PC-9 (cell line): ENCODE measurements at regions not wholly inside any gene's neighbourhood (a gene's known extent, or its start where the extent isn't known, plus 50 kb on each side); places are given as distances from the start of the nearest gene placed in this dataset.

Experiments used
- CTCF ChIP-seq: fragments of 200-600 bp; sonication (generic); conservative IDR thresholded peaks from 2 replicates; pipeline ENCODE4 v1.6.1; 2017; ENCODE audit warnings: mixed run types, antibody characterized with exemption, mild to moderate bottlenecking, moderate library complexity
- EZH2 ChIP-seq: fragments of 200-600 bp; sonication (generic); IDR thresholded peaks from 2 replicates; pipeline ENCODE4 v1.8.0; 2017; ENCODE audit warnings: antibody characterized with exemption, low read depth

DNA sequence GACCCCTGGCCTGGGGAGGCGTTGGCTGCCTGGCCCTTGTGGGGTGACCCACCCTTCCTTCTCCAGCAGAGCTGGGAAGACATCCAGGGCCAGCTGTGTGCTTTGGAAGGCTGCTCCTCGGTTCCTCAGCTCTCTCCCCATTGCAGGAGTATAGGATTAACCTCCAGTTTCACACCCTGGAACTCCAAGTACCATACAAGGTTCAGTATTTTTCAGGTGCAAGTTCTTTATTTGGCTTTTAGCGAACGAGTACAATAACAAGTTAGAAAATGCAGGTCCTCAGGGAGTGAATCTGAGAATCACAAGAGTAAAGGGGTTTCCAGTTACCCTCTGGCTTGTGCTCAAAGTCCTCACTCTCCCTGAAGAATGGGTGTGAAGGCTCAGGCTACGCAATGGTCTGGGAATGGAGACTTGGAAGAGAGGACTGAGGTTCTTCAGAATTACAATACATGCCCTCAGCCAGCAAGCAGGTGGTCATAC is 101.2 kb downstream of the APOB start:
- no peak for TF ChIP-seq CTCF
- TF ChIP-seq EZH2: no peak
